Stomach (tissue), 8 donors: ENCODE measurements at regions not wholly inside any gene's neighbourhood (a gene's known extent, or its start where the extent isn't known, plus 50 kb on each side); places are given as distances from the start of the nearest gene placed in this dataset.

Experiments
- DNase-seq, 2 donors: peaks; one replicate each; pipeline versions ENCODE4 v3.0.0 to v3.0.0-alpha.2; 2013 to 2019
- H3K27ac ChIP-seq, 5 donors: fragments of 200-600 bp in 4 of 5; sonication (generic) in 4 of 5; one replicate each; pipeline ENCODE4 v1.5.1; 2013 to 2019; ENCODE audit warnings: mild to moderate bottlenecking in 1 of 5, moderate library complexity in 1 of 5
- H3K27me3 ChIP-seq, 3 donors: fragments of 200-600 bp; sonication (generic); one replicate each; pipeline ENCODE4 v1.5.1; 2017 to 2019; ENCODE audit warnings: mixed run types in 1 of 3
- H3K36me3 ChIP-seq, 4 donors: fragments of 200-600 bp; sonication (generic); 1 replicate in 3 of 4; 2 replicates in 1 of 4; pipeline ENCODE4 v1.5.1; 2016 to 2019
- H3K4me1 ChIP-seq, 4 donors: fragments of 200-600 bp; sonication (generic); one replicate each; pipeline ENCODE4 v1.5.1; 2016 to 2019
- H3K4me3 ChIP-seq, 4 donors: fragments of 200-600 bp; sonication (generic) in 3 of 4; one replicate each; pipeline ENCODE4 v1.5.1; 2016 to 2019; ENCODE audit warnings: mild to moderate bottlenecking in 1 of 4
- H3K9me3 ChIP-seq, 4 donors: fragments of 200-600 bp; sonication (generic); one replicate each; pipeline ENCODE4 v1.5.1; 2016 to 2019
- EP300 ChIP-seq: sonication (generic); formaldehyde crosslinking; IDR thresholded peaks from one replicate; pipeline ENCODE4 v1.6.1; 2017; ENCODE audit warnings: antibody characterized with exemption
- POLR2A ChIP-seq, 4 donors: fragments of 450-650 bp; IDR thresholded peaks; one replicate each; pipeline ENCODE4 v1.6.1; 2016; ENCODE audit warnings: antibody characterized with exemption in 4 of 4, control low read depth in 2 of 4, mild to moderate bottlenecking in 1 of 4, moderate library complexity in 1 of 4
- POLR2AphosphoS5 ChIP-seq, 3 donors: sonication (generic); formaldehyde crosslinking; IDR thresholded peaks; one replicate each; pipeline ENCODE4 v1.6.1; 2016; ENCODE audit warnings: antibody characterized with exemption in 3 of 3
- WGBS, 5 donors: extraction: QIAGEN DNeasy Blood & Tissue Kit in 3 of 5; methylation state at CpG; one replicate each; pipeline versions ENCODE4 v1.1.5 to v1.1.7; 2013 to 2018; 5-methylcytosine and 5-hydroxymethylcytosine counted together
- intact Hi-C: fragments of 100-400 bp; cut with DNase I; formaldehyde crosslinking; loops from one replicate; pipeline ENCODE4 v1.15.1; 2023; ENCODE audit warnings: low total_unique reads
- TF ChIP-seq, protein P1 (sequence below), 7 experiments: fragments of 450-650 bp in 4 of 7; fragments of 200-600 bp in 3 of 7; sonication (generic) in 3 of 7; IDR thresholded peaks; one replicate each; pipeline ENCODE4 v1.5.1; 2016 to 2019; ENCODE audit warnings: antibody characterized with exemption in 7 of 7, control low read depth in 2 of 7, mild to moderate bottlenecking in 1 of 7
- donor health status: healthy with polysubstance abuse.
- donor health status: Bipolar disorder and iron deficiency.
- donor health status: healthy.

DNA sequence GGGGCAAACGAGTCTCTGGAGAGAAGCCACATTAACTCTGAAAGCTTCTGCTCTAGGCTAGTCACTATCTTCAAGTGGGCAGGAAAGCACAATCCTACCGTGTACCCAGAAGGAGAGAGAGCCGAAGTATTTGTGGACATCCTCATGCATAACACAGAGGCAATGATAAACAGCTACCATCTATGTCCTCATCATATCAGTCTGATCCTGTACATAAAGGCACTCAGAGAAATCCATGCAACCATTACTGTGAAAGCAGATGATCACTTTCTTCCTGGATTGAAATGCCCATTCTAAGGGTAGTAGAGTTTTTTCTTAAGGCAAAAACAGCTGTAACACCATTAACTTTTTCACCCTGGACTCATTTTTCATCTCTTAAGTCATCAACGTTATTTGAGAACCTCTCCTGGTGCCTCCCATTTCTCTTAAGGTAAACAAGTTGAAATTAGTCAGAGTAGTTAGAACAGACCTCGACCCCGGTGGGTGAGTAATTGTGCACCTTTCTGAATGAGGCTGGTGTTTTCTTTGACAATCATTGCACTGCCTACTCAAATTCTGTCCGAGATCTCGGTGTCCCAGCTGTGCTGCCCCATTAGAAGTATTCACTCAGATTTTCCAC lies 327.4 kb downstream of the SHQ1 start:
- Histone ChIP-seq H3K9me3 (no peaks in the 10 kb centered on the region), H3K36me3 (no peaks in the 10 kb centered on the region), H3K4me1 (peaks cover 0 to 36% (median 10%) of the 10 kb centered on the region in 4 donors), H3K27ac (no peak overlapping the region), H3K27me3 (no peaks in the 10 kb centered on the region), H3K4me3 (no peak overlapping the region)
- DNase-seq, result peak in 1 of 2 donors; percentile 50
- intact Hi-C loops, result no loop called here
- no peak for TF ChIP-seq EP300
- 51 to 61% (median 56%) methylated on average over 8 of the region's 8 CpGs for WGBS, 5 donors

- intact Hi-C loops, result no loop called here
- no peaks in the 10 kb centered on the region for H3K27me3 ChIP-seq
- WGBS, 5 donors, result 82 to 87% (median 83%) methylated on average over 4 of the region's 4 CpGs
- H3K4me1 ChIP-seq, result peaks cover 0 to 36% (median 10%) of the 10 kb centered on the region in 4 donors
- H3K27ac ChIP-seq, result no peak overlapping the region
- no peak overlapping the region for H3K4me3 ChIP-seq
- DNase-seq, result no peak
- no peaks in the 10 kb centered on the region for H3K9me3 ChIP-seq
- TF ChIP-seq POLR2AphosphoS5 (IDR thresholded peaks at IDR 0.05) (no peak), EP300 (no peak), POLR2A (IDR thresholded peaks at IDR 0.05) (no peak)
- TF ChIP-seq, protein P1, sequence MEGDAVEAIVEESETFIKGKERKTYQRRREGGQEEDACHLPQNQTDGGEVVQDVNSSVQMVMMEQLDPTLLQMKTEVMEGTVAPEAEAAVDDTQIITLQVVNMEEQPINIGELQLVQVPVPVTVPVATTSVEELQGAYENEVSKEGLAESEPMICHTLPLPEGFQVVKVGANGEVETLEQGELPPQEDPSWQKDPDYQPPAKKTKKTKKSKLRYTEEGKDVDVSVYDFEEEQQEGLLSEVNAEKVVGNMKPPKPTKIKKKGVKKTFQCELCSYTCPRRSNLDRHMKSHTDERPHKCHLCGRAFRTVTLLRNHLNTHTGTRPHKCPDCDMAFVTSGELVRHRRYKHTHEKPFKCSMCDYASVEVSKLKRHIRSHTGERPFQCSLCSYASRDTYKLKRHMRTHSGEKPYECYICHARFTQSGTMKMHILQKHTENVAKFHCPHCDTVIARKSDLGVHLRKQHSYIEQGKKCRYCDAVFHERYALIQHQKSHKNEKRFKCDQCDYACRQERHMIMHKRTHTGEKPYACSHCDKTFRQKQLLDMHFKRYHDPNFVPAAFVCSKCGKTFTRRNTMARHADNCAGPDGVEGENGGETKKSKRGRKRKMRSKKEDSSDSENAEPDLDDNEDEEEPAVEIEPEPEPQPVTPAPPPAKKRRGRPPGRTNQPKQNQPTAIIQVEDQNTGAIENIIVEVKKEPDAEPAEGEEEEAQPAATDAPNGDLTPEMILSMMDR (IDR thresholded peaks at IDR 0.05), result no peak
- H3K36me3 ChIP-seq, result no peaks in the 10 kb centered on the region
Observed at GRCh38 chr3:72519946-72520604, 328.2 kb downstream of the SHQ1 start.

DNA sequence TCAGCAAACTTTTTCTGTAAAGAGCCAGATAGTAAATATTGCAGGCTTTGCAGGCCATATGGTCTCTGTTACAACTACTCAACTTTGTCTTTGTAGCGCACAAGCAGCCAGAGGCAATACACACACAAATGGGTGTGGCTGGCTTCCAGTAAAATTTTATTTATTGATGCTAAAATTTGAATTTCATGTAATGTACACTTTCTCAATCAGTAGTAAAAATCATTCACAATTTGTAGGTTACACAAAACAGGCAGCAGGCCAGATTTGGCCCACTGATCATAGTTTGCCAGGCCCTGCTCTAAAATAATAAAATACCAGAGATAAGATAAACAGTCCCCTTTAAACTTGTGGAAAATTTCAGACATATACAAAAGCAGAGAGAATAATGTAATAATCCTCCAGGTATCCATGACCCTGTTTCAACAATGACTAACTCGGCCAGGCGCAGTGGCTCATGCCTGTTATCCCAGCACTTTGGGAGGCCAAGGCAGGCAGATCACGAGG lies 330.3 kb downstream of the SHQ1 start:
- TF ChIP-seq, protein P1 (IDR thresholded peaks at IDR 0.05), result no peak
- TF ChIP-seq POLR2A (IDR thresholded peaks at IDR 0.05), result no peak
- no peak for TF ChIP-seq EP300
- no peak for TF ChIP-seq POLR2AphosphoS5 (IDR thresholded peaks at IDR 0.05)
- DNase-seq, result peak in 1 of 2 donors; percentile 69
- no peaks in the 10 kb centered on the region for H3K9me3 ChIP-seq
- no peak overlapping the region for H3K27ac ChIP-seq
- intact Hi-C loops, result no loop called here
- H3K4me3 ChIP-seq, result no peak overlapping the region
- H3K36me3 ChIP-seq, result no peaks in the 10 kb centered on the region
- peaks cover 0 to 27% (median 10%) of the 10 kb centered on the region in 4 donors for H3K4me1 ChIP-seq
- WGBS, 5 donors, result 52 to 74% (median 54%) methylated on average over 4 of the region's 4 CpGs
- no peaks in the 10 kb centered on the region for H3K27me3 ChIP-seq

GRCh38 chr3:72517336-72517735 lies 330.9 kb downstream of the SHQ1 start:
- 28 to 49% (median 40%) methylated on average over 5 of the region's 5 CpGs for WGBS, 5 donors
- Histone ChIP-seq H3K9me3 (no peaks in the 10 kb centered on the region), H3K27me3 (no peaks in the 10 kb centered on the region), H3K27ac (no peak overlapping the region), H3K4me1 (peaks cover 0 to 21% (median 10%) of the 10 kb centered on the region in 4 donors), H3K36me3 (no peaks in the 10 kb centered on the region), H3K4me3 (no peak overlapping the region)
- TF ChIP-seq EP300, result no peak
- no peak for TF ChIP-seq POLR2AphosphoS5 (IDR thresholded peaks at IDR 0.05)
- TF ChIP-seq, protein P1 (IDR thresholded peaks at IDR 0.05), result no peak
- no peak for TF ChIP-seq POLR2A (IDR thresholded peaks at IDR 0.05)
- intact Hi-C loops, result no loop called here
- no peak for DNase-seq

- intact Hi-C loops, result no loop called here
- Histone ChIP-seq H3K27me3 (no peaks in the 10 kb centered on the region), H3K4me1 (peaks cover 0 to 21% (median 10%) of the 10 kb centered on the region in 4 donors), H3K9me3 (no peaks in the 10 kb centered on the region), H3K27ac (no peak overlapping the region), H3K36me3 (no peaks in the 10 kb centered on the region), H3K4me3 (no peak overlapping the region)
- no peak for TF ChIP-seq POLR2A (IDR thresholded peaks at IDR 0.05)
- no peak for TF ChIP-seq POLR2AphosphoS5 (IDR thresholded peaks at IDR 0.05)
- TF ChIP-seq, protein P1 (IDR thresholded peaks at IDR 0.05), result no peak
- TF ChIP-seq EP300, result no peak
- DNase-seq, result no peak
- whole genome bisulfite sequencing, 5 donors, result 89 to 94% (median 93%) methylated on average over 2 of the region's 2 CpGs
Observed at GRCh38 chr3:72516361-72516760, 331.9 kb downstream of the SHQ1 start.
